DOHH2 (cell line): ENCODE measurements at regions not wholly inside any gene's neighbourhood (a gene's known extent, or its start where the extent isn't known, plus 50 kb on each side); places are given as distances from the start of the nearest gene placed in this dataset.

Experiments
- EZH2phosphoT487 ChIP-seq: fragments of 200-600 bp; sonication (generic); IDR thresholded peaks from 2 replicates; pipeline ENCODE4 v1.6.1; 2017; ENCODE audit warnings: borderline replicate concordance, mild to moderate bottlenecking, antibody characterized with exemption, low read length, moderate library complexity, mixed read lengths
- TF ChIP-seq, protein P1 (sequence below): fragments of 200-600 bp; sonication (generic); IDR thresholded peaks from one replicate; pipeline ENCODE4 v1.5.1; 2014; ENCODE audit warnings: antibody characterized with exemption, mild to moderate bottlenecking, low read depth, low read length; ENCODE audit not compliant: poor library complexity, severe bottlenecking

DNA sequence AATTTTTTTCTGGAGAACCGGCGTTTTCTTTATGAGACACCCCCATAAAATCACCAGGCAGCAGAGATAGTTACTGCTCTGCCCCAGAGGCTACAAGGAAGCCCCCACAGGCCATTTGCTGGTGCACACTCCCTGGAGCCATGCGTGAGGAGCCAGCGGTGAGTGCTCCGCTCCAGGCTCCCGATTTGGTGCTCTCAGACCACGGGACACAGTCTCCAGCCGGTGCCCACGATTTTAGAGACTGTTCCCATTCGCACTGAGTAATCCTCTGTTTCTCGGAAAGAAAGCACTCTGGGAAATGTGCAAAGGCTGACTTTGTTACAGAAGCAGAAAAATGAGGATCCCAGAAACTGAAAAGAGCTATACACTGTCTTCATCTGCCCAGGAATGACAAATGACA lies 104.9 kb downstream of the RNASET2 start:
- TF ChIP-seq, protein P1, sequence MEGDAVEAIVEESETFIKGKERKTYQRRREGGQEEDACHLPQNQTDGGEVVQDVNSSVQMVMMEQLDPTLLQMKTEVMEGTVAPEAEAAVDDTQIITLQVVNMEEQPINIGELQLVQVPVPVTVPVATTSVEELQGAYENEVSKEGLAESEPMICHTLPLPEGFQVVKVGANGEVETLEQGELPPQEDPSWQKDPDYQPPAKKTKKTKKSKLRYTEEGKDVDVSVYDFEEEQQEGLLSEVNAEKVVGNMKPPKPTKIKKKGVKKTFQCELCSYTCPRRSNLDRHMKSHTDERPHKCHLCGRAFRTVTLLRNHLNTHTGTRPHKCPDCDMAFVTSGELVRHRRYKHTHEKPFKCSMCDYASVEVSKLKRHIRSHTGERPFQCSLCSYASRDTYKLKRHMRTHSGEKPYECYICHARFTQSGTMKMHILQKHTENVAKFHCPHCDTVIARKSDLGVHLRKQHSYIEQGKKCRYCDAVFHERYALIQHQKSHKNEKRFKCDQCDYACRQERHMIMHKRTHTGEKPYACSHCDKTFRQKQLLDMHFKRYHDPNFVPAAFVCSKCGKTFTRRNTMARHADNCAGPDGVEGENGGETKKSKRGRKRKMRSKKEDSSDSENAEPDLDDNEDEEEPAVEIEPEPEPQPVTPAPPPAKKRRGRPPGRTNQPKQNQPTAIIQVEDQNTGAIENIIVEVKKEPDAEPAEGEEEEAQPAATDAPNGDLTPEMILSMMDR = no peak
- TF ChIP-seq EZH2phosphoT487 = no peak
